HG03571 (cell line): ENCODE measurements at regions not wholly inside any gene's neighbourhood (a gene's known extent, or its start where the extent isn't known, plus 50 kb on each side); places are given as distances from the start of the nearest gene placed in this dataset.

Source experiments
- ATAC-seq: cut with Tn5 transposase; IDR thresholded peaks from one replicate; pipeline ENCODE4 v1.9.1; 2021; ENCODE audit not compliant: unreplicated experiment

- no peak for ATAC-seq
Measured at GRCh38 chr5:40080191-40080590, 599.5 kb upstream of the PTGER4 start.

DNA sequence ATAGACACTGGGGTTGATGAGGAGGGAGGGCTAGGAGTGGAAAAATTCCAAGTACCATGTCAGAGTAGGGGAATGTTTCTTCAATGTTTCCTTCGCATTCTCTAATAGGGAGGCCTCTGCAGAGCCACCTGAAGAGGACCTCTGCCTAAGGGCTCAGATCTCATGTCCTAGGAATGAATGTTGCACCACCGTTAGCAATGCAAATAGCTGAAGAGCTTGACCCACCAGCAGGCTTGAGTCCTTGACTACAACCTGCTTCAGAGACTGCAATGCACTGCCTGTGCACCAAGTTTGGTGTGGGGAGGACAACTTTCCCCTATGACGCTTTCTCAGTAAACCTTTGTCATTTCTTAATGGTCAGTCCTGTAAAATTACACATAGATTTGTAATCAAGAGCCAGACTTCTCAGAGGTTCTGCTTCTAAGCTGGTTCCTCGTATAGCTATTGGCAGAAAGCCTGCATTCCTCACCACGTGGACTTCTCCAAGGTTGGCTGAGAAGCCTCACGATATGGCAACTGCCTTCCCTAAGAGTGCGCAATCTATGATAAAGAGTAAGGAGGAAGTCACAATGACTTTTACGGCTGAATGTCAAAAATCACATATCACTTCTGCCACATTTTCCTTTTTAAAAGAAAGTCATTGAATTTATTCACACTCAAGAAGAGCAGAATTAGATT lies 600.7 kb upstream of the PTGER4 start:
- no peak for ATAC-seq

GRCh38 chr5:40074826-40075225 lies 604.9 kb upstream of the PTGER4 start:
- ATAC-seq, result no peak

DNA sequence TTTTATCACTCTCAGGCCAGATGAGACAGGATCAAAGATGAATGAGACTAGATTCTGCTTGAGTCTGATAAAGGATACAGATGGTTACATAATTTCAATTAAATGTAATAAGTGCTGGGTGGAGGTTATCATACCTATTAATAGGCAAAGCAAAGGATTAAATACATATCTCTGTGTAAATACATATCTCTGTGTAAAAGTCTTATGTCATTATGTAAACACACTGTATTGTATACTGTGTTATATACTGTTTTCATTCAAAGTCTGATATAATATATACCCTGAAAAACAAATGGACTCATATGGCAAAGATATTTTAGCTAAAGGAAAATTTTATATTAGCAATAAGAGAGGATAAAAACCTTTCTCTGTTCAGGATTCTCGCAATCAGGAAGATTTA lies 605.8 kb upstream of the PTGER4 start:
- no peak for ATAC-seq

DNA sequence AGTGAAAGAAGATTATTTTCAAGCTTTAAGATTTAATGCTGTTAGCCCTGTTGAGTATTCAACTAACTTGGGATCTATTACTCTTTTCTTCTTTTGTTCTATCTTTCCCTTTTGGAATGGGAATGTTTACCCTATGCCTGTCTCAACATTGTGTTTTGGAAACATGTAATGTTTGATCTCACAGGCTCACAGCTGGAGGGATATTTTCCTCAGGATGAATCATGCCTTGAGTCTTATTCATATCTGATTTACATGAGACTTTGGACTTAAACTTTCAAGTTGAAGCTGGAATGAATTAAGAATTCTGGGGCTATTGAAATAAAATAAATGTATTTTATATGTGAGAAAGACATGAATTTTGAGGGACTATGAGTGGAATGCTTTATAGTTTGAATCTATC lies 607.8 kb upstream of the PTGER4 start:
- no peak for ATAC-seq

GRCh38 chr5:40066616-40067015 lies 613.1 kb upstream of the PTGER4 start:
- ATAC-seq, result no peak

- ATAC-seq, result no peak
Measured at GRCh38 chr5:40052808-40053207, 626.9 kb upstream of the PTGER4 start.

GRCh38 chr5:40046792-40047191 lies 622.0 kb upstream of the DAB2 start:
- ATAC-seq, result no peak

- no peak for ATAC-seq
Measured at GRCh38 chr5:40045429-40045828, 620.6 kb upstream of the DAB2 start.

- no peak for ATAC-seq
Measured at GRCh38 chr5:40043916-40044315, 619.1 kb upstream of the DAB2 start.

DNA sequence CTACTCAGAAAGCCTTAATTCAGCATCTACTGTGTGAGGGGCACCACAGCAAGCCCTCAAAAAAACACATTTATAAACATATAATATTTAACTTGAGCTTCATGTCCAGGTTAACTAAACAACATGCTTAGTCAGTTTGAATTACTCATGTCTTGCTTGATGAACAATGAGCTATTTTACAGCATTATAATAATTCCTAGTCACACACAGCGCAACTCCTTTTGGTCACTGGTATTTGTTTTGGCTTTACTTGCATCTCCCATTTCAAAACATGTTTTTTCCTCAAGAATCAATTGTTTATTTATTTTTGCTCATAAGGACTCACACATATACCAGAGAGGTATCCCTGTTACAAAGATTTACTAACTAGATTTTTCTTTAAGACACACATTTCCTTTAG lies 616.7 kb upstream of the DAB2 start:
- ATAC-seq, result no peak

GRCh38 chr5:40037713-40038112 lies 612.9 kb upstream of the DAB2 start:
- ATAC-seq, result no peak

DNA sequence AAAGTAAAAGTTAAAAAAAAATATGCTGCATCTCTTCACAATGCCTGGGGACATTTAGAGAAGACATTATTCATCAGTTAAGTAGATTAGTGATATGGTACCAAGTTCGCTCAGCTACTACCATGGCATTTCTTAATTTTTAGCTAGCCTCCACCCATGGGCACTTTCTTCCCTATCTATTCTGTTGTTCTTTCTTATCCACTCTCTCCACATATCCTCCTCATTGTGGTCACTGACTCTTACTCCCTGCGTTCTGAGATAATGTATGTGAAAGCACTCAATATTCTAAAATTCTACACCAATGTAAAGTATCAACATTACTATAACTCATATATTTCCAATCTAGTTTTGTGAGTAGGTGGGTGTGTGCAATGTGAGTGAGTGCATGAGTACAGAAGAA lies 609.7 kb upstream of the DAB2 start:
- no peak for ATAC-seq

DNA sequence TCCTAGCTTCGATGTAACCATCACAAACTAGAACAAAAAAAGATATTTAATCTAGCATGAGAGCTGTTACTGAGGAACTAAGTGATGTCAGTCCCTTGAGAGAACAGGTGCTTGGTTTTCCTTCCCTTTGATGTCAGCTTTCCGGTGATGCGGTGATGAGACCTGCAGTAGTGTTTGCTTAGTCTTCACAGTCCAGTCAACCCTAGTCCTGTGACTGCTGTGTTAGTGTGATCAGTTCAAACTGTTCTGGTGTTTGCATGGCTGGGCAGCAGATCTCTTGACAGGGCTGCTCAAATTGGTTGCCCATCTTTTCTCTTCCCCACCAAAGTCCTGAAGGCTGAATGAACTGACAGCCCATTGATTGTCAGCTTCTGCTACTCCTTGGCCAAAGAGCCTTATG lies 608.6 kb upstream of the DAB2 start:
- no peak for ATAC-seq

GRCh38 chr5:40033009-40033408 lies 608.2 kb upstream of the DAB2 start:
- no peak for ATAC-seq

GRCh38 chr5:40030661-40031060 lies 605.9 kb upstream of the DAB2 start:
- no peak for ATAC-seq

DNA sequence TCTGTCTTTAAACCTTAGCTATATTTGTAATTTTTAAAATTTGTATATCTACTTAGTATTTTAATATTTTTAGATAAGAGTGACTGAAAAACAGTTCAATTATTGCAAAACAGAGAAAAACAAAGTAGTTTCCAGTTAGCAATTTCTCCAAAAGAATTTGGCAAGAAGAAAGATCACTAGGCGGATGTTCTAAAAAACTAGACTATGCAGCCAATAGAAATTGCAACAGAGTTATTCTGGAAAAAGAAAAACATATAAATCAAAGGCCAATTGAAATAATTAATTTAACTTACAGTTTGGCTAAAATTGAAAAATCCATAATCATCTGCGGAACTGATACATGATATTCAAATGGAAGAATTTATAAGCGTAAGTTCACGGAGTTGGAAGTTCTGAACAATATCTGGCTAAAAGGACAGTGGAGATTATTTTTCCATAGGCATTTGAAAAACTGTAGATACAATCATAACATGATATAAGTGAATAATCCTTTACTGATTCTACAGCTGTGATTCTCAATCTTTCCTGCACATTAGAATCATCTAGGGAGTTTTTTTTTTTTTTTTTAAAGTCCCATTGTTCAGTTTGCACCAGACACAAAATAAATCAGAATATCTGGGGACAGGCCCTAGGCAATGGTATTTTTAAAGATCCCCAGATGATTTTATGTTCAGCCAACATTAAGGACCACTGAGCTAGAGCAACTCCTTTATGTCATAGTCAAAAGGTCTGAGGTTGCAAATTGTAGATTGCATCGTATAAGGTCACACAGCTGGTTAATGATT lies 605.1 kb upstream of the DAB2 start:
- no peak for ATAC-seq

- ATAC-seq, result no peak
Measured at GRCh38 chr5:40027400-40027799, 602.6 kb upstream of the DAB2 start.

GRCh38 chr5:40025586-40025985 lies 600.8 kb upstream of the DAB2 start:
- ATAC-seq, result no peak

DNA sequence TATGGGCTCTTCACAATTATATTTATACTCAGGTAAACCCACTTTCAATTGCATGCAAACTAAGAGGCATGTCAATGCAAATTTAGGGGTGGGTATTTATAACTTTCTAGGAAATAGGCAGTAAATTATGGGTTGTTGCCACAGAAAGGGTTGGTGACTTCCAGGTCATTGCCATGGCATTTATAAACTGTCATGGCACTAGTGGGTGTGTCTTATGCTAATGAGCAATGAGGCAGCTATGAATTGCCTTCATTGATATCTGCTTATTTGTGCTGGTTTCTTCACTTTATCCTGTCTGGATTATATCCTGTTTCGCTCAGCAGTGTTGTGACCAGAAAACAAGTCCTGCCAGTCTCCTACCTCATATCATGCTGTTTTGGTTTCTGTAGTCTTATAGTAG lies 597.3 kb upstream of the DAB2 start:
- no peak for ATAC-seq

- no peak for ATAC-seq
Measured at GRCh38 chr5:40021007-40021406, 596.2 kb upstream of the DAB2 start.

DNA sequence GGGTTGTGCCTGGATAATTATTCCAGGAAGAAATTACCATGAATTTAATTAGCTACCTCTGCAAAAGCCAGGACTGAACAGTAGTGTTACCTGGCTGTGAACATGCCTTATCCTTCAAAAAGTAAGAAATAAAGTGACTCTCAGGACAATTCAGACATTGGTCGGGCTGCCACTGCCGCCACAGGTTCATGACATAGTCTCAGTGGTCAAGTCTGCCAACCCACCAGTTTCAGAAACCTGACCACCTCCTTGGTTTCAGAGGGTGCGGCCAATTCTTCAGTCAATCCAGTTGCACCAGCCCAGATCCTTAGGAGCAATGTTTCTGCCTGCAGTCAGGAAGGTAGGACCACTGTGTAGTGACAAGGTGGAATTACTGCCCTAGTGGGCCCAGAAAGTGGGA lies 593.1 kb upstream of the DAB2 start:
- ATAC-seq, result no peak

GRCh38 chr5:40017135-40017534 lies 592.4 kb upstream of the DAB2 start:
- no peak for ATAC-seq
